Body of pancreas (tissue), 4 donors: ENCODE measurements at regions not wholly inside any gene's neighbourhood (a gene's known extent, or its start where the extent isn't known, plus 50 kb on each side); places are given as distances from the start of the nearest gene placed in this dataset.

Experiments
- ATAC-seq: fragments of 150-250 bp; one replicate; pipeline ENCODE4 v1.9.1; 2016
- DNase-seq, 4 donors: peaks; one replicate each; pipeline ENCODE4 v3.0.0-alpha.2; 2019
- H3K27ac ChIP-seq, 4 donors: fragments of 200-600 bp; sonication (generic); 1 replicate in 3 of 4; 2 replicates in 1 of 4; pipeline versions ENCODE4 v1.5.1 to v1.6.1; 2016 to 2019; ENCODE audit warnings: mild to moderate bottlenecking in 1 of 4, mixed read lengths in 1 of 4, moderate library complexity in 1 of 4
- H3K27me3 ChIP-seq, 2 donors: fragments of 200-600 bp; sonication (generic); one replicate each; pipeline ENCODE4 v1.6.0; 2016; ENCODE audit warnings: mild to moderate bottlenecking in 1 of 2
- H3K36me3 ChIP-seq, 2 donors: fragments of 200-600 bp; sonication (generic); replicated peaks in 1 of 2; 2 replicates each; pipeline ENCODE4 v1.5.1; 2016; ENCODE audit warnings: low read depth in 2 of 2; ENCODE audit not compliant: insufficient read depth in 1 of 2
- H3K4me1 ChIP-seq: fragments of 200-600 bp; sonication (generic); one replicate; pipeline ENCODE4 v1.6.0; 2016
- H3K4me3 ChIP-seq, 2 donors: fragments of 200-600 bp; sonication (generic); 1 replicate in 1 of 2; 2 replicates in 1 of 2; pipeline ENCODE4 v1.5.1; 2016 to 2019
- H3K9me3 ChIP-seq, 3 donors: fragments of 200-600 bp; sonication (generic); 1 replicate in 2 of 3; 2 replicates in 1 of 3; pipeline ENCODE4 v1.5.1; 2016
- CTCF ChIP-seq, 7 experiments: fragments of 450-650 bp in 4 of 7; fragments of 200-600 bp in 3 of 7; sonication (generic) in 3 of 7; IDR thresholded peaks; one replicate each; pipeline ENCODE4 v1.5.1; 2016 to 2019; ENCODE audit warnings: antibody characterized with exemption in 7 of 7
- POLR2A ChIP-seq, 3 donors: fragments of 450-650 bp; IDR thresholded peaks; one replicate each; pipeline ENCODE4 v1.6.1; 2016; ENCODE audit warnings: antibody characterized with exemption in 3 of 3, mild to moderate bottlenecking in 2 of 3
- WGBS, 2 donors: methylation state at CpG; one replicate each; pipeline ENCODE4 v1.1.5; 2017; 5-methylcytosine and 5-hydroxymethylcytosine counted together
- intact Hi-C: fragments of 100-400 bp; cut with DNase I; formaldehyde crosslinking; loops from one replicate; pipeline ENCODE4 v1.15.1; 2023

GRCh38 chr4:126028876-126029275 is 714.1 kb downstream of the FAT4 start:
- intact Hi-C loops: no loop called here
- no peak for ATAC-seq
- H3K27ac ChIP-seq: no peak overlapping the region

GRCh38 chr4:126037231-126037630 is 722.5 kb downstream of the FAT4 start:
- intact Hi-C loops: no loop called here
- no peaks in the 10 kb centered on the region for H3K36me3 ChIP-seq
- DNase-seq: no peak
- TF ChIP-seq CTCF (IDR thresholded peaks at IDR 0.05) (no peak), POLR2A (IDR thresholded peaks at IDR 0.05) (no peak)
- no peaks in the 10 kb centered on the region for H3K9me3 ChIP-seq
- no peak overlapping the region for H3K27ac ChIP-seq
- no peaks in the 10 kb centered on the region for H3K4me1 ChIP-seq
- no peak for ATAC-seq
- no peaks in the 10 kb centered on the region for H3K27me3 ChIP-seq
- 45 to 46% methylated on average over 2 of the region's 2 CpGs for WGBS, 2 donors
- no peak overlapping the region for H3K4me3 ChIP-seq

More at GRCh38 chr4:126028876-126029275, 714.1 kb downstream of the FAT4 start:
- TF ChIP-seq POLR2A (IDR thresholded peaks at IDR 0.05): no peak
- no peak for TF ChIP-seq CTCF (IDR thresholded peaks at IDR 0.05)
- no peaks in the 10 kb centered on the region for H3K4me1 ChIP-seq
- no peaks in the 10 kb centered on the region for H3K36me3 ChIP-seq
- DNase-seq: no peak
- no peaks in the 10 kb centered on the region for H3K27me3 ChIP-seq
- no peak overlapping the region for H3K4me3 ChIP-seq
- peaks cover 0 to 6% (median 0%) of the 10 kb centered on the region in 3 donors for H3K9me3 ChIP-seq

DNA sequence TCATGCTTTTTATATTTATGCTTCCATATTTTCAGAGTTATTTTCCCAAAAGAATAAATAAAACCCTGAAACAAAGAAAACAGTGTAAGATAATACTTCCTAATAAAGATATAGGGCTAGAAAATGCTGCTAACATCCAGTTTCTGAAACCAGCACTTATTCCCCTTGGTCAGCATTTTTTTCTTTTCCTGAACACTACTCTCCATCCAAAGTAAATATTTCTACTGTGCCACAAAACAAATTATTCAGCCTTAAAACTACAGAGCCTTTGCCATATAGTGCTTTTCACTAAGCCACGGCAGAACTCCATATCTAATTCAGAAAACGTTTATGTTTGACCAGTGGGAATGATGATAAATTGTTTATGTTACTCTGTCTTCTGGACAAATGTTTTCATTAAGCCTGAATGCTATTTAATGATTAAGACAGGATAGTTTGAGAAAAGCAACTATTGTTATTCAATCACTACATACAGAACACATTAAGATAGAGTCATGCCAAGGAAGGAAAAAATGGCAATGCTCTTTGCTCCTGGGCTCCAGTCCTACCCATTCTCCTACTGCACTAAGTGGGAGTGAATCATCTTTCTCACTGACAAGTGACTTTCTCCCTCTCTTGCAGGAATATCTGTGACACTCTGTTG is 723.9 kb downstream of the FAT4 start:
- DNase-seq: no peak
- intact Hi-C loops: no loop called here
- H3K4me3 ChIP-seq: no peak overlapping the region
- no peaks in the 10 kb centered on the region for H3K27me3 ChIP-seq
- no peaks in the 10 kb centered on the region for H3K4me1 ChIP-seq
- H3K27ac ChIP-seq: no peak overlapping the region
- WGBS, 2 donors: 10 to 13% methylated on average over 2 of the region's 2 CpGs
- ATAC-seq: no peak
- TF ChIP-seq POLR2A (IDR thresholded peaks at IDR 0.05) (no peak), CTCF (IDR thresholded peaks at IDR 0.05) (no peak)
- no peaks in the 10 kb centered on the region for H3K36me3 ChIP-seq
- H3K9me3 ChIP-seq: no peaks in the 10 kb centered on the region

GRCh38 chr4:126046081-126046614 is 731.4 kb downstream of the FAT4 start:
- no peak for TF ChIP-seq POLR2A (IDR thresholded peaks at IDR 0.05)
- Histone ChIP-seq H3K9me3 (no peaks in the 10 kb centered on the region), H3K27me3 (no peaks in the 10 kb centered on the region), H3K27ac (no peak overlapping the region), H3K4me1 (no peaks in the 10 kb centered on the region), H3K4me3 (no peak overlapping the region), H3K36me3 (no peaks in the 10 kb centered on the region)
- DNase-seq (no peak), ATAC-seq (no peak)
- intact Hi-C loops: no loop called here
- 48 to 87% methylated on average over 2 of the region's 2 CpGs for WGBS, 2 donors

GRCh38 chr4:126047114-126047513 is 732.4 kb downstream of the FAT4 start:
- ATAC-seq (no peak), DNase-seq (no peak)
- no peak for TF ChIP-seq POLR2A (IDR thresholded peaks at IDR 0.05)
- no peak for TF ChIP-seq CTCF (IDR thresholded peaks at IDR 0.05)
- Histone ChIP-seq H3K36me3 (no peaks in the 10 kb centered on the region), H3K9me3 (no peaks in the 10 kb centered on the region), H3K4me1 (no peaks in the 10 kb centered on the region), H3K27ac (no peak overlapping the region), H3K4me3 (no peak overlapping the region), H3K27me3 (no peaks in the 10 kb centered on the region)
- intact Hi-C loops: no loop called here
- whole genome bisulfite sequencing, 2 donors: 41 to 56% methylated on average over 1 of the region's 1 CpG
